ENCODE measurements at regions not wholly inside any gene's neighbourhood (a gene's known extent, or its start where the extent isn't known, plus 50 kb on each side); places are given as distances from the start of the nearest gene placed in this dataset.

DNA sequence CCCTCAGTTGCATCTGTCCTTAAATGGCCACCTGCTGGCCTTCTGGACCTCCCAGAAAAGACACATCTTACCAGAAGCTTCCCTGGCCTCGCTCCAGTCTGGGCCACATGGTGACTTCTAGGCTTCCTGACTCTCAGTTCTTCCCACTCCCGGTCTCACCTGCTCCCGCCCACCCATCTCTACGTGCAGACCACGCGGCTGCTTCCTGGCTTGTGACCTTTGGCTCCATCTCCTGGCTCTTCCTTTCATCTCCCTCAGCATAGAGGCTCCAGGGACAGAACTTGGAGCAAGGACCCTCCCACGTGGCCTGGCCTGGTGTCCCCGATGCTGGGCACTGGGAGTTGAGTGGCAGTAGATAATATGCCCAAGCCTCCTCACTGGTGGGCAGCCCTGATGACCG is 124.9 kb upstream of the IRF2BP2 start (continued):
- 0 out of 2 replicates have a peak, but pooled peaks have one; percentile 72 for TF ChIP-seq MYNN (CRISPR knock-in tag; IDR thresholded peaks at IDR 0.05; ENCODE audit: low read depth)
- peak; percentile 97 for TF ChIP-seq NKX3-1 (CRISPR knock-in tag; IDR thresholded peaks at IDR 0.05)
- TF ChIP-seq HHEX (CRISPR knock-in tag; IDR thresholded peaks at IDR 0.05), result no peak
- TF ChIP-seq, protein P1, sequence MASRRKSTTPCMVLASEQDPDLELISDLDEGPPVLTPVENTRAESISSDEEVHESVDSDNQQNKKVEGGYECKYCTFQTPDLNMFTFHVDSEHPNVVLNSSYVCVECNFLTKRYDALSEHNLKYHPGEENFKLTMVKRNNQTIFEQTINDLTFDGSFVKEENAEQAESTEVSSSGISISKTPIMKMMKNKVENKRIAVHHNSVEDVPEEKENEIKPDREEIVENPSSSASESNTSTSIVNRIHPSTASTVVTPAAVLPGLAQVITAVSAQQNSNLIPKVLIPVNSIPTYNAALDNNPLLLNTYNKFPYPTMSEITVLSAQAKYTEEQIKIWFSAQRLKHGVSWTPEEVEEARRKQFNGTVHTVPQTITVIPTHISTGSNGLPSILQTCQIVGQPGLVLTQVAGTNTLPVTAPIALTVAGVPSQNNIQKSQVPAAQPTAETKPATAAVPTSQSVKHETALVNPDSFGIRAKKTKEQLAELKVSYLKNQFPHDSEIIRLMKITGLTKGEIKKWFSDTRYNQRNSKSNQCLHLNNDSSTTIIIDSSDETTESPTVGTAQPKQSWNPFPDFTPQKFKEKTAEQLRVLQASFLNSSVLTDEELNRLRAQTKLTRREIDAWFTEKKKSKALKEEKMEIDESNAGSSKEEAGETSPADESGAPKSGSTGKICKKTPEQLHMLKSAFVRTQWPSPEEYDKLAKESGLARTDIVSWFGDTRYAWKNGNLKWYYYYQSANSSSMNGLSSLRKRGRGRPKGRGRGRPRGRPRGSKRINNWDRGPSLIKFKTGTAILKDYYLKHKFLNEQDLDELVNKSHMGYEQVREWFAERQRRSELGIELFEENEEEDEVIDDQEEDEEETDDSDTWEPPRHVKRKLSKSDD (CRISPR knock-in tag; IDR thresholded peaks at IDR 0.05; ENCODE audit: low read depth), result peak; percentile 74; the same call in 1 of the 2 replicates
- TF ChIP-seq, protein P2, sequence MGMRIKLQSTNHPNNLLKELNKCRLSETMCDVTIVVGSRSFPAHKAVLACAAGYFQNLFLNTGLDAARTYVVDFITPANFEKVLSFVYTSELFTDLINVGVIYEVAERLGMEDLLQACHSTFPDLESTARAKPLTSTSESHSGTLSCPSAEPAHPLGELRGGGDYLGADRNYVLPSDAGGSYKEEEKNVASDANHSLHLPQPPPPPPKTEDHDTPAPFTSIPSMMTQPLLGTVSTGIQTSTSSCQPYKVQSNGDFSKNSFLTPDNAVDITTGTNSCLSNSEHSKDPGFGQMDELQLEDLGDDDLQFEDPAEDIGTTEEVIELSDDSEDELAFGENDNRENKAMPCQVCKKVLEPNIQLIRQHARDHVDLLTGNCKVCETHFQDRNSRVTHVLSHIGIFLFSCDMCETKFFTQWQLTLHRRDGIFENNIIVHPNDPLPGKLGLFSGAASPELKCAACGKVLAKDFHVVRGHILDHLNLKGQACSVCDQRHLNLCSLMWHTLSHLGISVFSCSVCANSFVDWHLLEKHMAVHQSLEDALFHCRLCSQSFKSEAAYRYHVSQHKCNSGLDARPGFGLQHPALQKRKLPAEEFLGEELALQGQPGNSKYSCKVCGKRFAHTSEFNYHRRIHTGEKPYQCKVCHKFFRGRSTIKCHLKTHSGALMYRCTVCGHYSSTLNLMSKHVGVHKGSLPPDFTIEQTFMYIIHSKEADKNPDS (CRISPR knock-in tag; IDR thresholded peaks at IDR 0.05), result no peak
- peak; percentile 75; the same call in 1 of the 2 replicates for TF ChIP-seq ZNF619 (CRISPR knock-in tag; IDR thresholded peaks at IDR 0.05)
- TF ChIP-seq ZSCAN25 (CRISPR knock-in tag; IDR thresholded peaks at IDR 0.05), result no peak
- TF ChIP-seq EHMT2 (IDR thresholded peaks at IDR 0.05; ENCODE audit: borderline replicate concordance, low read depth, low read length), result no peak
- TF ChIP-seq SATB2 (CRISPR knock-in tag; IDR thresholded peaks at IDR 0.05), result peak; percentile 93; the same call in 1 of the 2 replicates
- peak; percentile 53; the same call in 1 of the 2 replicates for TF ChIP-seq ZNF547 (CRISPR knock-in tag; IDR thresholded peaks at IDR 0.05)
- TF ChIP-seq CENPX (CRISPR knock-in tag; IDR thresholded peaks at IDR 0.05), result no peak
- TF ChIP-seq KDM6A (CRISPR knock-in tag; IDR thresholded peaks at IDR 0.05; ENCODE audit: low read depth), result no peak; the same call in 1 of the 2 replicates
- no peak for TF ChIP-seq SMARCE1 (IDR thresholded peaks at IDR 0.05; ENCODE audit: borderline replicate concordance)
- TF ChIP-seq KLF6 (CRISPR knock-in tag; IDR thresholded peaks at IDR 0.05), result peak; percentile 96
- TF ChIP-seq, protein P3, sequence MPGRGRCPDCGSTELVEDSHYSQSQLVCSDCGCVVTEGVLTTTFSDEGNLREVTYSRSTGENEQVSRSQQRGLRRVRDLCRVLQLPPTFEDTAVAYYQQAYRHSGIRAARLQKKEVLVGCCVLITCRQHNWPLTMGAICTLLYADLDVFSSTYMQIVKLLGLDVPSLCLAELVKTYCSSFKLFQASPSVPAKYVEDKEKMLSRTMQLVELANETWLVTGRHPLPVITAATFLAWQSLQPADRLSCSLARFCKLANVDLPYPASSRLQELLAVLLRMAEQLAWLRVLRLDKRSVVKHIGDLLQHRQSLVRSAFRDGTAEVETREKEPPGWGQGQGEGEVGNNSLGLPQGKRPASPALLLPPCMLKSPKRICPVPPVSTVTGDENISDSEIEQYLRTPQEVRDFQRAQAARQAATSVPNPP (CRISPR knock-in tag; IDR thresholded peaks at IDR 0.05), result no peak
- no peak for TF ChIP-seq ZNF598 (CRISPR knock-in tag; IDR thresholded peaks at IDR 0.05; ENCODE audit: borderline replicate concordance)
- no peak for TF ChIP-seq FOXP1 (IDR thresholded peaks at IDR 0.05)
- TF ChIP-seq FOXP1 (CRISPR knock-in tag; IDR thresholded peaks at IDR 0.05), result 0 out of 2 replicates have a peak, but pooled peaks have one; percentile 11
- no peak for TF ChIP-seq ZKSCAN8 (CRISPR knock-in tag; IDR thresholded peaks at IDR 0.05; ENCODE audit: borderline replicate concordance)
- TF ChIP-seq YY1 (IDR thresholded peaks at IDR 0.05; ENCODE audit: insufficient read depth, insufficient replicate concordance, low read depth, low read length), result peak; percentile 20
- TF ChIP-seq, protein P4, sequence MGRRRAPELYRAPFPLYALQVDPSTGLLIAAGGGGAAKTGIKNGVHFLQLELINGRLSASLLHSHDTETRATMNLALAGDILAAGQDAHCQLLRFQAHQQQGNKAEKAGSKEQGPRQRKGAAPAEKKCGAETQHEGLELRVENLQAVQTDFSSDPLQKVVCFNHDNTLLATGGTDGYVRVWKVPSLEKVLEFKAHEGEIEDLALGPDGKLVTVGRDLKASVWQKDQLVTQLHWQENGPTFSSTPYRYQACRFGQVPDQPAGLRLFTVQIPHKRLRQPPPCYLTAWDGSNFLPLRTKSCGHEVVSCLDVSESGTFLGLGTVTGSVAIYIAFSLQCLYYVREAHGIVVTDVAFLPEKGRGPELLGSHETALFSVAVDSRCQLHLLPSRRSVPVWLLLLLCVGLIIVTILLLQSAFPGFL (CRISPR knock-in tag; IDR thresholded peaks at IDR 0.05), result no peak
- no peak for TF ChIP-seq SAFB2 (CRISPR knock-in tag; IDR thresholded peaks at IDR 0.05; ENCODE audit: borderline replicate concordance, low read depth)
- no peak for TF ChIP-seq KLF13 (CRISPR knock-in tag; IDR thresholded peaks at IDR 0.05)
- TF ChIP-seq ZBTB8A (CRISPR knock-in tag; IDR thresholded peaks at IDR 0.05; ENCODE audit: borderline replicate concordance, low read depth), result peak; percentile 94
- TF ChIP-seq CBX5 (CRISPR knock-in tag; IDR thresholded peaks at IDR 0.05; ENCODE audit: borderline replicate concordance), result peak; percentile 62; the same call in 1 of the 2 replicates
- no peak for TF ChIP-seq SOX13 (IDR thresholded peaks at IDR 0.05)
- TF ChIP-seq SOX13 (CRISPR knock-in tag; conservative IDR thresholded peaks at IDR 0.05 in 1 of 2, IDR thresholded peaks at IDR 0.05 in 1 of 2), result peak in 1 of 2 experiments; percentile 57; a peak in 1 of 4 replicates
